ENCODE measurements at regions not wholly inside any gene's neighbourhood (a gene's known extent, or its start where the extent isn't known, plus 50 kb on each side); places are given as distances from the start of the nearest gene placed in this dataset.

DNA sequence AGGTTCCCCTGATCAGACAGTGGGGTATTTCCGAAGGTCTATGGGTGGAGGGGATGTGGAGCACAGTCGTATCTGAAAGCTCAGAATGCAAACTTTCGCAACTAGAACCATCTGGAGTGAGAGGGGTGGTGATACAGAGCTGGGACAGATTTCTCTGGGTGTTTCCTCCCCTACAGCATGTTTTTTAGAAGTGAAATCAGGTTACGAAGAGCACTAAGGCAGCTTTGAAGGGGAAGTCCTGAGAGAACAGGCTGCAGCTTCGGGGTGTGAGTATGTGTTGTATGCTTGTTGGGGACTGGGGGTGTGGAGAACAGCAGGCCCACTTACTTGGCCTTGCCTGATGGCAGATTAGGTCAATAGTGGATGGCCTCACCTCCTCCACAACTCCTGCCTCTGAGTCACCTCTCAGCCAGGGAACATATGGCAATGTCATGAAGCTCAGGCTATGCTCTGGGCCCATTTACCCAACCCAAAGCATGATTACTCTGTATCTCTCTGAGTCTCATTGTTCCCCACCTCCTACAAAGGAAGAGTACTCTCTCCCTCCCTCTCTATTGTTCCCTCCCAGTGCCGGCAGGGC, 107.2 kb upstream of the RASGRP1 start:
- TF ChIP-seq POLR2AphosphoS5 (IDR thresholded peaks at IDR 0.05; ENCODE audit: low read depth, low read length) = no peak
- TF ChIP-seq TAF1 (IDR thresholded peaks at IDR 0.05; ENCODE audit: low read depth, low read length) = peak; percentile 20; the same call in 1 of the 2 replicates
- TF ChIP-seq POLR2A (IDR thresholded peaks at IDR 0.05; ENCODE audit: low read depth, low read length) = no peak
- 0 out of 2 replicates have a peak, but pooled peaks have one; percentile 9 for TF ChIP-seq POU2F2 (IDR thresholded peaks at IDR 0.05; ENCODE audit: low read depth, low read length)
